ENCODE measurements at regions not wholly inside any gene's neighbourhood (a gene's known extent, or its start where the extent isn't known, plus 50 kb on each side); places are given as distances from the start of the nearest gene placed in this dataset.

DNA sequence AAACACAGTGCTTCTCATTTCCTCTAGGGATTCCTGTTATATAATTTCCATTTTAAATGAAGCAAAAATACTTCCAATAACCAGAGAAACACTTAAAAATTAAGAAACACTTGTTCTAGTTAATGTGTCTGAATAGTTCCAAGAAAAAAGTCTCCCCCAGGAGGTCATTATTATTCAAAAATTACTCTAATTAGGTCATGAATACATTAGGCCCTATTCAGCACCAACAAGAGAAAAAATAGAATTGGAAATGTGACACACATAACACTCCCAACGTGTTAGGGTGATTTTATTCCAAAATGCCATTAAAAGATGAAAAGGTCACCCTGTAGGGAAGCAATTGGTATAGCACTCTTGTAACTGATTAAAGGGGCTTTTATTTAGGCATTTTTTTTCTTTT is 382.1 kb downstream of the TUSC7 start:
- DNase-seq: no peak

DNA sequence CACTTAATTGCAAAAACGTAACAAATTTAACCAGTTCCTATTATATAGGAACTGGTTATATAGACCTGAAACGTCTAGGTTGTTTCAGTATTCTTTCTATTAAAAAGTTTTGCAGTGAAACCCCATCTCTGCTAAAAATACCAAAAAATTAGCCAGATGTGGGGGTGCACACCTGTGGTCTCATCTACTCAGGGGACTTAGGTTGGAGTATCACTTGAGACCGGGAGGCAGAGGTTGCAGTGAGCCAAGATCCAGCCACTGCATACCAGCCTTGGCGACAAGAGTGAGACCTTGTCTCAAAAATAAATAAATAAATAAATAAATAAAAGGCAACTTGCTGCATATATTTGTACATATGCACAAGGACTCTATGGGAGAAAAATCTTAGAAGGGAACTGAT is 387.0 kb downstream of the TUSC7 start:
- DNase-seq: no peak

DNA sequence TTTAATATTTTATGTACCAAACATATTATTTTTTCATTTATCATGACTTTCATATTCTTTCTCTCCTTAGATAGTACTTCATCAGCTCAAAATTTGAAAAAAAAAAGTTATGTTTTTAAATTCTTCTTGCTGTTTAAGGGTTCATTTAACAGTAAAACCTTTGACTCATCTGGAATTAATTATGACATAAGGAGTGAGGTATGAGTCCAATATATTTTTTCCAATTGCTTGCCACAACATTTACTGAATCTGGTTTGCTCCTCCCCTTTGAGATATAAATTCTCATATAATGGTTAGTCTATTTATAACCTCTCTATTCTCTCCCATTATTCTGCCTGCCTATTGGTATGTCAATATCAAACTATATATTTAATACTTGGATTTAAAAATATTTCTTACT is 387.8 kb downstream of the TUSC7 start:
- no peak for DNase-seq

DNA sequence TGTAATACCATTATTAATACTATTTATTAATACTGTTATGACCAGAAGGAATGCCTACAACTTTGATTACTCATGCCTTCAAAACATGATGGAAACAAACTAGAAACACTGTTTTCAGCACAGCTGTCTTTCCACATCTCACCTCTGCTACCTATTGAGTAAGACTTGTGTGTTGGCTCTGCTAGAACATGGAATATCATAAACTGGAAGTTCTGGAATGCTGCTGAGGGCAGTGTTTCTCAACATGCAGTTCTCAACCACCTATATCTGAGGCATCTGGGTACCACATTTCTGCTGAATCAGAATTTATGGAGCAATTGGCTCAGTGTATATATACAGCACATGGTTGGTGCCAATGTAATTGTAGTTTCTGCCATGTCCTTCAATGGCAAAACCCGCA is 392.1 kb downstream of the TUSC7 start:
- DNase-seq: no peak

DNA sequence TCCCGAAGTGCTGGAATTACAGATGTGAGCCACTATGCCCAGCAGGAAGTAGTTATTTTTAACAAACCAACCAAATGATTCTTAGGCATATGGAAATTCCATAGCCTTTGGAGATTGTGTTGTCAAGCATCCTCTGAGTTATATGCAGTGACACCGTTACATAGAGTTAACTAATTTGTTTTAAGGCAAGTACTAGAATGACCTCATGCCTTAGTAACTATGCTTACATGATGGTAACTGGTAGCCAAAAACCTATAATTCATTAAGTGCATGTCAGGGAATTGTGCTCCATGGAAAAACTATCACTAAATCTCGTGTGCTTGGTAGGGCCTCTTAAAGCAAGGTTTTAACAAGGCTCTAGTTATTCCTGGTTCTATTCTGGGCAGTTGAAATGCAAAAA is 392.8 kb downstream of the TUSC7 start:
- DNase-seq: no peak

DNA sequence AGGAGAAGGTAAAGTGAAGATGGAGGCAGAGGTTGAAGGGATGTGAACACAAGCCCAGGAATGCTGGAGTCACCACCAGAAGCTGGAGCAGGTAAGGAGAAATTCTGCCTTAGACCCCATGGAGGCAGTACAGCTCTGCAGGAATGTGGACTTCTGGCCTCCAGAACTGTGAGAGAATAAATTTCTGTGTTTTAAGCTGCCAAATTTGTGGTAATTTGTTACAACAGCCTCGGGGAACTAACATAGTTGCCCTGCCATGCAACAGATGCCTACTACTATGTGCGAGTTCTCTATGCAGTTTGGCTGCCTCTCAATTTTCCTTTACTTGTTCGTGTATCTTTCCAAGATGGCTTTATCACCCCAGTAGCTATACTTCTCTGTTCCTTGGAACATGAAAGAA is 394.1 kb downstream of the TUSC7 start:
- no peak for DNase-seq

DNA sequence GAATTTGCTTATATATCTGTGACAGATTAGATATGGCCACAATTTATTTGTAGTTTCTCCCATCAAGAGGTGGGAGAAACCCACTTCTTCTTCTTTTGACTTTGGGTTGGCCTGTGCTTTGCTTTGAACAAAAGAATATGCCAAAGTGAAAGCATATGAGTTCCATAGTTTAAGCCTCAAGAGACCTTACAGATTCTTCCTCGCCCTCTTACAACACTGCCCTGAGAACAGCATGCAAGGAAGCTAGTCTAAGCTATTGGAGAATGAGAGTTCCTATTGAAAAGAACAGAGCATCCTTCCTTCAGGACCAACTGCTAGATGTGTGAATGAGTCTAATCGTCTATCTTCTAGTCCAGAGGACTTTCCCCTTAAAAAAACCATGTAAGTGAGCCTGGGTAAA is 394.8 kb downstream of the TUSC7 start:
- DNase-seq: no peak

DNA sequence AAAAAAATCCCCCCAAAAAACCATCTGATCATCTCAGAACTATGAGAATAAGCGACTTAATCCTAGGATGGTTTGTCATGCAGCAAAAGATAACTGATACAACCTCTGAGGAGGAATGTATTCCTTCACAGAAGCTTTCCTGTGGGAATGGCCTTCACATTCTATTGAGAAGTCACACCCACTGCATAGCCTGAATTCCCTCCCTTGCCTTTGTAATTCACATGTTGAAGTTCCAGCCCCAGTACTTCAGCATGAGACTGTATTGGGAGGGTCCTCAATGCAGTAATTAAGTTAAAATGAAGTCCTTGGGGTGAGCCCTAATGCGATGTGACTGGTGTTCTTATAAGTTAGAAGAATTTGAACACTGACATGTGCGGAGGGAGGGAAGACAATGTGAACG is 395.2 kb downstream of the TUSC7 start:
- no peak for DNase-seq

DNA sequence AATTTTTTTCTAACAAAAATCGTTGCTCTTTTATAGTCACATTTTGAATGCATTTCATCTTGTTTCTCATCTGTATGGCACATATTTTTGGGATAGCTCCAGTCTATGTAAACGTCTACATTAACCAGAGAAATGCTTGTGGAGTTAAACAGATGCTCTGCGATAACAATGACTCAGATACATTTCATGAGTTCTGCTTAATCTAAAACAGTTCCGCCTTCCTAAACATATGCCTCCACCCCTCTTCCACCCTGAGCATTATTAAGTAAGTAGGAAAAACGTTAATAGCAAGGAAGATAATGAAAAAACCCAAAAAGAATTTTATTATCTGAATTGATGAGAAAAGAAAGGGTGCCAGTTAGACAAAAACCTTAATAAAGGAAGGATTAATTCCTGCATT is 396.1 kb downstream of the TUSC7 start:
- DNase-seq: no peak

DNA sequence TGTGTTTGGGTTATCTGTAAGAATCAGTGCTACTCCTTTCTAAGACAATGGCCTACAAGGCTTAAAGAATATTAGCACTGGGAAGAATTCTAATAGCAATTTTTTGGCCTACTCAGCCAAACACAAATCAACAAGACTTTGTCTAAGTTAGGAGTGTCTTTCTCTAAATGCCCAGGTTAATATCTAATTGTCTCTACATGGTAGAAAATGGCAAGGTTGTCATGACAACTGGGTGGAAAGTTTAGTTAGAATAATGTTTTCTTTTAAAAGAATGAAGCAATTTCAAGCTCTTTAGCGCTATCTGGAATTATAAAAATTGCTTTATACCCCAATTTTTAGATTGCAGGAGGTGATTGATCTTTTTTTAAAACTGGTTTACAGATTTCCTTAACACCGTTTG is 396.8 kb downstream of the TUSC7 start:
- no peak for DNase-seq

DNA sequence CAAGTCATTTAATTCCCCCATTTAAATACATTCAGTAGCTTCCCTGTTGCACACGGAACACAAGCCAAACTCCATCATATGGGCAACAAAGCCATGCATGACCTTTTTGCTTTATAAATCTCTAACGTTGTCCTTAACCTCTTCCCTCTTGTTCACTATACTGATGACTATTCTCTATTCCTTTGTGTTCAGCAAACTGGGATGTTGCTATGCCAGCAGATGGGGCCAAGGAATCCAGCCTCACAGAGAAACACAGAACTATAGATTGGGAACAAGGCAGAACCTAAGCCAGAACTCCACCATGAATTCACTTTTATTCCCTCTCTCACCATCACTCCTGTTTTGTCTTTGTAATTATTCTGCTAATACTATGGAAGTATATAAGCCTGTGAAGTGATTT is 398.4 kb downstream of the TUSC7 start:
- DNase-seq: no peak

DNA sequence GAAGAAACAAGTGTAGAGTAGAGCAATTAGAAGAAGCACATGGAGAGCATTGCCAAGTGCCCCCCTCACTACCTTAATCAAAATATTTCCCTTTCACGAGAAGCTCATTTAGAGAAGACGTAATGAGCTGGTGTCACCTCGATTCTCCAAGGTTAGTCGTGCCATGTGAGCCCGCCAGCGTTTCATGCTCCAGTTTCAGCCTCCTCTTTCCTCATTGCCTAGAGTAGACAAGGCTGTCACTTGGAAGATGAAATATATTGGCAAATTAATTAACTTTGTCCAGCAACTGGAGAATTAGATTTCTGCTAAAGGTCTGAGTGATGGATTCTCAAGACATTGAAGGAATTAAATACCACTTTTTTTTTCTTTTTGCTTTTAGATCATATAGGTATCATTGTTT is 399.6 kb downstream of the TUSC7 start:
- no peak for DNase-seq

DNA sequence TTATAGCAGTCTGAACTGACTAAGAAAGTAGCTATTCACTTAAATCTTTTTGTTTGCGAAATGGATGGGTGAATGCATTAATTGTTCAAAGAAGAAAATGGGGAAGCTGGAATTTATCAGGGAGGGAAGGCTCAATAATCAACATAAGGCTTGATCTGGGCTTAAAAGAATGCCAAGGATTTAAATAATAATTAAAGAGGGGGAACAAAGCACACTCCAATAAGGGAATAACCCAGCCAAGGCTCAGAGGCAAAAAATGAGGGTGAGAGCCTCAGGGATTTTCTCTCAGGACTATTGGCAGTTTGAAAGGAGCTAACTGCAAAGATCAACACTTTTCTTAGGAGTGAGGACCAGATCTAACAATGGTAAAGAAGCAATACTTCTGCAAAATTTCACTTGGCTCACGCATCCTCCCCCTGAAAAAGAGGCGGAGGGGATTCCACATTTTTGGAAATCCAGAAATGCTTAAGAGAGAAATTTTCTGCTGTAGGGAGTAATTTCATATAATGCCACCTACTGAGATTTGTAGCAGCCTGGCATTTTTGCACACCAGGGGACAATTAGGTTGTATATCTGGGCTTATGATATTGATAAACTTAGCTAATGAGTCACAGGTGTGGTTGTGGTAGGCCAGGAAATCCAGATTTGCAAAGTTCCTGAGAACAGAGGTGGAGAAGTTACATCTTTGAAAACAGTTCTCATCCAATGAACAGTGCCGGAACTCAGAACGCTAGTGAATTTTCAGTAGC is 405.1 kb downstream of the TUSC7 start:
- DNase-seq: no peak

DNA sequence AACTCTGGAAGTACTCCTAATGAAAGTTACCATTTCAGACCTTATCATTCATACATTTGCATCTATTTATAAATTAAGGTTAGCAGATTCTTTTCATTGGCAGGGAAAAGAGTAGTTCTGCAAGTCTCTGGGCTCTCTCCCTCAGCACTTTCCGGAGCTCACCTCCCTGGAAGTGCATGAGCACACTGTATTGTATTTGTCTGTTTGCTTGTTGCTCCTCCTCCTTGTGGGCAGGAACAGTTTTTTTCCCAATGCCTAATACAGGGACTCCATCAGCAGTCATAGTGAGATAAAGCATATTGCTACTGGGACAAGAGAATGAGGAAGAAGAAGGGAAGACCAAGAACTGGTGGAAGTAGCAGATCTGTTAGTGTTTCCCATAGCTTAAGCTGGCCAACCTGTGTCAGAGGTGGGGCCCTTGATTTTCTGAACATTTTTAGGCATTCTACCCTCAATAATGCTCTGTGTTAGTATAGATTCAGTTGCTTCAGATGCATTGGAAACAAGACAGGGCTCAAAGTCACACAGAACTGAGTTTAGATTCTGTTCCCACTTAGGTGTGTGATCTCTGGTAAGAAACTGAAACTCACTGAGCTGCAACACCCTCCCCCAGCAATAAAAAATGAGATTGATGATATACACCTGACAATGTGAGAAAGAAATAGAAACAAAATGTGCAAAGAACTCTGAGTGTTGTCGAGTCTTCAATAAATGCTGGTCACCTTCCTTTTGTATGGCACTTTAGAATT is 407.8 kb downstream of the TUSC7 start:
- no peak for DNase-seq

DNA sequence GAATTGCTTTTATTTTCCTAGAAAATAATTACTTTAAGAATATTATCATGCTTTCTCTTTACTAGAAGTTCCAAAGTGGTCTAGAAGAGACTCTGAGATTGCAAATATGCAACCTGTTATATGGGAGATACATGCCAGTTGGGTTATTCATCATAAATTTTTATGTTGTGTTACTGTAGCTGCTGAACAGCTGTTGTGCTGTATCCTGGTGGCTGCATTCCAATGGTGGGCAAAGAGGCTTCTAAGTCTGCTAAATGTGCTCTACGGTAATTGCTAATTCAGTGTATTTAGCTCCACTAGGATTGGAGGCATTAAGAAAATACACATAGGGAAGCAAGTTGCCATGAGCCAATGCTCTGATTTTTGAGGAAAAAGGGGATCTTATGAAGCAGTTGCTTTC is 409.0 kb downstream of the TUSC7 start:
- DNase-seq: no peak

DNA sequence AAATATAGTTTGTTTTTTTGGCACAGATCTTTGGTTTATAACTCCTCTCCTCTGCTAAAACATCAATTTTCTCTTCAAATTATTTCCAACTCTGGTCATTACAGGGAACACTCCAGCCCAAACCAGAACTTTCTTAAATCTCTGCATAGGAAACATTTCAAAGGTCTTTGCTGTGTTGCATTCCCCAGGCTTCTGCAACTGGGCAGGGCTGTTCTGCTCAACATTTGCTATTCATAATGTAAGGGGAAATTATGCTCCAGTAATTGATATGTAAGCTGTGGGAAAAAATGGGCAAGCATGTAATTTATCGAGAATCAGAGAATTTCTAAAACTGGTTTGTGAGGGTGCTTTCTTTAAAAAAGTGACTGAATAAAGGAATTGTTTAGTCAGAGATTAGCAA is 410.4 kb downstream of the TUSC7 start:
- DNase-seq: no peak

DNA sequence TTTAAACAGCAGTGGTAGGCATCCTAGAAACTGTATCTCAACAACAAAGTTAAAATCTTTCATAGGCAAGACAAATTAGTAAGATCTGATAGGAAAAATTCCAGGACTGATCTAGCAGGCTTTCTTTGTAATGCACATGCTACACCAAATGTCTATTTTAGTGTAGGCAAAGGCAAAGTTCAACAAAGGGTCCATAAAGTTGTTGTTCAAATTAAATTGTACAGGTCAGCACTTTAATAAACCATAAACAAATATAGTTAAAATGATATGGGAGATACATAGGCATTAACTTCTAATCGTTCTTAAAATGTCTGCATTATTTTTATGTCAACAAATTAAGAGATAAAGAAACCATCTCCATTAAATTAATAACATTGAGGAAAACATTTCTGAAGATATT is 413.0 kb downstream of the TUSC7 start:
- DNase-seq: no peak

DNA sequence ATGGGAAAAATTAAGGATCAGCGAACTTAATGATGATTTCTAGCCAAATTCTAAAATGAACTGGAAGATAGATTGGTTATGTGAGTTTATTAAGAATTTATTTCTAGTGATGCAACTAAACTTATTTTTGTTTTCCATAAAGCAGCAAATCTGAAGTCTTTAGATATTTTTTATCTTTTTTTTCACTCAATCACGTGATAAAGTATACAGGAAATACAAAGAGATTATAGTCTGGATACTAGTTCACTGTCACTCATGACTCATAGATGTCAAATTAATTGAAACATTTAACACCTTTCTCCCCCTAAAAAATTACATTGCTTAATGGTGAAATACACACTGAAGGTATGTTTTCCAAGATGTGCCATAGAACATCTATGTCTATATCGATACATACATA is 416.9 kb downstream of the TUSC7 start:
- DNase-seq: no peak

DNA sequence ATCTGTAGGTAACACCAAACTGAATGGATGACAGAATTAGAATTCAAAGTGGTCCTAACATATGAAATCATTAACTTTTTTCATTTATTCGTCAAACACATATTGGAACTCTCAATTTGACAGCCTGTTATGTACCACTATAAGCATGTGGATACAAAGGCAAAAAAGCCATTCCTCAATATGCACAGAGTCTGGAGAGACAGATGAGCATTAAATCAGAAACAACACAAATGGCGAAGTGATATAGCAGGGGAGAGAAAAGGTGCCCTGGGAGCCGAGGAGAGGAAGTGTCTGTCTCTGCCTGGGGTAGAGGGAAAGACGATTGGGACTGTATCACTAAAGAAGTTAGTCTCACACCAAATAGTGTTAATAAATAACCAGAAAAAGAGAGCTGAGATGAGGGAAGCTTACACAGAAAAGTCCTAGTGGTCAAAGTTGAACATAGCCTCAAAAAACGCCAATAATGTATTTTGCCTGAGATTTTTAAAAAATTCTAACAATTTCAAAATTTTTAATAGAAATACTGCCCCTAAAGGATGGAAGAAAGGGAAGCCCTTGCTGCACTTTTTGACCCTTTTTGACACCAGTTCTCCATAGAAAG is 417.5 kb downstream of the TUSC7 start:
- no peak for DNase-seq

DNA sequence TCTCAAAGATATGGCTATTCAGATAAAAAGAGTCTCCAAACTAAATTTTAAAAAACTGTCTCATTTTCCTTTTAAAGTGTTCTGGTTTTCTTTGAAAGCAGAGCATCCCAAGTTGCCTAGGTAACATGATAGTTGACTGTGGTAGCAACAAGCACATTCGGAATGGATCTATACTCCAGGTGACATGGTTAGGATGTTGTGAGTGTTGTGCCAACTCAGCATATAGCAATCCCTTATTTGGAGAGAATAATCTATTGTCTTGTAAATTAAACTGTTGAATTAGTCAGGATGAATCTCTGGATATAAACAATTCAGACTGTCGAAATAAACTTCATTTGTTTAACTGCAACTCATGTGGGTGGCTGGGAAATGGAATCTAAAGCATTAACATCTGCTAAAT is 418.6 kb downstream of the TUSC7 start:
- DNase-seq: no peak

DNA sequence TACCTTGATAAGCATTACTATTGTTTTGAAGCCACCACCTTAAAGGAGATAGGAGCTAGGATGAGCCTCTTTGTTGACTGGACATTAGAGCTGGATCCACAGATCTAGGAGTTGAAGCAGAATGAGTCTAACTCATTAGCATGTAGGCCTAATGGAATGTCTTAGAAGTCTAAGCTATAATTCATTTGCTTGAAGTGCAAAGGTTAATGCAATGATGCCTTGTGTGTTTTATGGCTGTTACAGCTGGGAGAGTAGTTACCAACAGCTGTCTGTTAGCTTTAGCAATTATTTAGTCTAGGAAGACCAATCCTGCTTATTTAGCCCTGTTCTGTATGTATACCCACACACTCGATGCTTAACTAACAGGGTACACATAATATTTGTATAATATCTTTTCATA is 419.3 kb downstream of the TUSC7 start:
- DNase-seq: no peak

DNA sequence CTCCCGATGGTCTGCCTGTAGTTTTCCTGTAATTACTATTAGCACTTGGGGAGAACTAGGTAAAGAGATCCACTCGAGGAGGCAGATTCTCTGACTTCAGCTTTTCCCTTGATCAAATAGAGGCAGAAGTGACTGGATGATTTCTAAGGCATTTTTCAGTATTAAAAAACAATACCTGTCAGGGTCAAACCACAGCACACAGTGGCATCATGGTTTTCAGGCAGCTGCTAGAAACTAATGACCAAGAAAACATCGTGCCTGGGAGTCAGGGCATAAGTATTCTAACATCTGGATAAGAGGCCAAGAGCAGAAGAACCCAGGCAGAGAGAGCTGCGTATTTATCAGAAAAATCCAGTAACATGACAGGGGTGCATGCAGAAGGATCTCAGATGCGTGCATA is 419.9 kb downstream of the TUSC7 start:
- no peak for DNase-seq

DNA sequence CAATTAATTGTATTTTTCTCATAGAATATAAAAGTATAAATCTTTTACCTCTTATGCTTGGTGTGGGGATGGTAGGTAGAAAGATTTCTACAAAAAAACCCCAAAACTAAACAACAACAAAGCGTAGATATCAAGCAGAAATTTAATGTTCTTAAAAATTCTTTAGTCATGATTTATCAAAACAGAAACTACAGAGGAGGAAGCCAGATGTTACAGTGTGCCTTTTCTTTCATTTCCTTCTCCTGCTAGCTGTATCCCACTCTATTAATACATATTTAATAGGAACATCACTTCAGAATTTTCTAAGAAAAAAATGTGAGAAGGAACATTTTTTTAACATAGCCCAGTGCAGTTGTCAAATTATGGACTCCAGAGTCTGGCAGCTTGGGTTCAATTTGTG is 420.6 kb downstream of the TUSC7 start:
- DNase-seq: no peak

DNA sequence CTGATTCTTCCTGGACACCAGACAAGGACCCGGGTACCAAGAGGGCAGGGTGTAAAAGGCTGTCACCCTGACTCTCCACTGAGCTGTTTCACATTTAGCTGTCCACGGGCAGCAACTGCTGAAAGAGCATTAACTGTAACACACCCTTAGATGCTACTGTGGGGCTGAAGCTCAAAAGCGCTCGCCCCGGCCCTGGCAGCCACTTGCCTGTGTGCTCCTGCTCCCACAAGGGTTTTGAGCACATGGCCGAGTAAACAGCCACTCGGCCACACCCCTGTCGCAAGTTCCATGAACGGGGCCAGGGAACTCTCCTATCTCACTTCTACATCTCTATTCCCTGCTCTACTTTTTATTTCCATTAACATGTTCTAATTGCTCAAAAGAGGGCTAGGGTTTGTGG is 421.7 kb downstream of the TUSC7 start:
- DNase-seq: no peak

DNA sequence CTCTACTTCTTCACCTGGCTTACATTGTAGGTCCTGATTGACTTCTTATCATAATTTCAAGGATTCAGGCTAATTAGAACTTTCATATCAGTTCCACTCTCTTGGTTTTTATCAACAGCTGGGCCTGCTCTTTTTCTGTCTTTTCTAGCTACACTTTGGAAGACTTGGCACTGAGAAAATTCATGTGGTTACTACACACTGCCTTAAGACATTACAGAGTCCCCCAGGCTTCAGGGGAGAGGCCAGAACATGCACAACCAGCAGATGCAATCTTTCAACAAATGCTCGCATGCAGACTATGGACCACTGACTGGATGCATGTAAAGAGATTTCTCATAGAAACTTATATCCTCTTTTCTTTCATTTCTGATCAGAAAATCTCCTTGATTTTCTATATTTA is 423.5 kb downstream of the TUSC7 start:
- no peak for DNase-seq

Data from activated CD4-positive, alpha-beta T cell treated with anti-CD3 and anti-CD28 coated beads for 48 hours (primary cell).